ENCODE measurements at regions not wholly inside any gene's neighbourhood (a gene's known extent, or its start where the extent isn't known, plus 50 kb on each side); places are given as distances from the start of the nearest gene placed in this dataset.

DNA sequence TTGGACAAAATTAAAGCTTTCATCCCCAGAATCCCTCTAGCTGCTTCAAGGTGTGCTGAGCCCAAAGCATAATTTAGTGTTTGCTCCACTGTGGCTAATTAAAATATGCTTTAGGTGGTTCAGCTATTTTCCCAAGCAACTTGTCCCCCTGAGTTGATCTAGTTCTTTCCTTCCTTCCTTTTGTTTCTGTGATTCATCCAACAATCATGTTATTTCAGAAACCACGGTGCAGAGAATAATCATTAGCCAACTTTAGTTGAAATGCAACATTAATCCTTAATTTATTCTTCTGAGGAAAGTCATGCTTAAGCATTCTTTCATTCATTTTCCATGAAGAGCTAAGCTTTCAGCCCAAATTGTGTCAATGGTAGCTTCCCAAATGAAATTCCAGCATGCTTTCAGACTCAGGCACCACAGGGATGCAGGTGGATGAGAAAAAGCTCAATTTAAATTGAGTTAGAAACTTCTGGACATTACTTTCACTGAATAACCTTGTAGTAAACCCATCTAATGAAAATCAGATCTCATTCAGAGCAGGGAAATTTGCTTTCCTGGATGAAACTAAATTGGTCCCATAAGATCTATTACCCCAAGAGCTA is 209.0 kb upstream of the NT5E start:
- TF ChIP-seq, protein P1, sequence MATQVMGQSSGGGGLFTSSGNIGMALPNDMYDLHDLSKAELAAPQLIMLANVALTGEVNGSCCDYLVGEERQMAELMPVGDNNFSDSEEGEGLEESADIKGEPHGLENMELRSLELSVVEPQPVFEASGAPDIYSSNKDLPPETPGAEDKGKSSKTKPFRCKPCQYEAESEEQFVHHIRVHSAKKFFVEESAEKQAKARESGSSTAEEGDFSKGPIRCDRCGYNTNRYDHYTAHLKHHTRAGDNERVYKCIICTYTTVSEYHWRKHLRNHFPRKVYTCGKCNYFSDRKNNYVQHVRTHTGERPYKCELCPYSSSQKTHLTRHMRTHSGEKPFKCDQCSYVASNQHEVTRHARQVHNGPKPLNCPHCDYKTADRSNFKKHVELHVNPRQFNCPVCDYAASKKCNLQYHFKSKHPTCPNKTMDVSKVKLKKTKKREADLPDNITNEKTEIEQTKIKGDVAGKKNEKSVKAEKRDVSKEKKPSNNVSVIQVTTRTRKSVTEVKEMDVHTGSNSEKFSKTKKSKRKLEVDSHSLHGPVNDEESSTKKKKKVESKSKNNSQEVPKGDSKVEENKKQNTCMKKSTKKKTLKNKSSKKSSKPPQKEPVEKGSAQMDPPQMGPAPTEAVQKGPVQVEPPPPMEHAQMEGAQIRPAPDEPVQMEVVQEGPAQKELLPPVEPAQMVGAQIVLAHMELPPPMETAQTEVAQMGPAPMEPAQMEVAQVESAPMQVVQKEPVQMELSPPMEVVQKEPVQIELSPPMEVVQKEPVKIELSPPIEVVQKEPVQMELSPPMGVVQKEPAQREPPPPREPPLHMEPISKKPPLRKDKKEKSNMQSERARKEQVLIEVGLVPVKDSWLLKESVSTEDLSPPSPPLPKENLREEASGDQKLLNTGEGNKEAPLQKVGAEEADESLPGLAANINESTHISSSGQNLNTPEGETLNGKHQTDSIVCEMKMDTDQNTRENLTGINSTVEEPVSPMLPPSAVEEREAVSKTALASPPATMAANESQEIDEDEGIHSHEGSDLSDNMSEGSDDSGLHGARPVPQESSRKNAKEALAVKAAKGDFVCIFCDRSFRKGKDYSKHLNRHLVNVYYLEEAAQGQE (IDR thresholded peaks at IDR 0.05; ENCODE audit: low read depth), result no peak
- no peak for TF ChIP-seq ZBTB7A (IDR thresholded peaks at IDR 0.05; ENCODE audit: low read depth)
- no peak for TF ChIP-seq YY1 (IDR thresholded peaks at IDR 0.05; ENCODE audit: low read depth)
- no peak for TF ChIP-seq TAF1 (IDR thresholded peaks at IDR 0.05; ENCODE audit: low read depth)
- TF ChIP-seq TEAD4 (IDR thresholded peaks at IDR 0.05), result no peak
- TF ChIP-seq, protein P2, sequence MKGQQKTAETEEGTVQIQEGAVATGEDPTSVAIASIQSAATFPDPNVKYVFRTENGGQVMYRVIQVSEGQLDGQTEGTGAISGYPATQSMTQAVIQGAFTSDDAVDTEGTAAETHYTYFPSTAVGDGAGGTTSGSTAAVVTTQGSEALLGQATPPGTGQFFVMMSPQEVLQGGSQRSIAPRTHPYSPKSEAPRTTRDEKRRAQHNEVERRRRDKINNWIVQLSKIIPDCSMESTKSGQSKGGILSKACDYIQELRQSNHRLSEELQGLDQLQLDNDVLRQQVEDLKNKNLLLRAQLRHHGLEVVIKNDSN (IDR thresholded peaks at IDR 0.05), result no peak
- TF ChIP-seq EGR1 (IDR thresholded peaks at IDR 0.05), result no peak
- TF ChIP-seq CEBPB (IDR thresholded peaks at IDR 0.05), result no peak
- no peak for TF ChIP-seq FOXM1 (IDR thresholded peaks at IDR 0.05; ENCODE audit: borderline replicate concordance, low read depth)
- TF ChIP-seq CREB1 (IDR thresholded peaks at IDR 0.05; ENCODE audit: low read depth), result no peak
- TF ChIP-seq NFIC (IDR thresholded peaks at IDR 0.05), result no peak
- no peak for TF ChIP-seq EP300 (IDR thresholded peaks at IDR 0.05; ENCODE audit: borderline replicate concordance)
- no peak for TF ChIP-seq MAX (IDR thresholded peaks at IDR 0.05)
- TF ChIP-seq RAD21 (IDR thresholded peaks at IDR 0.05; ENCODE audit: low read depth), result no peak
- TF ChIP-seq TCF12 (IDR thresholded peaks at IDR 0.05; ENCODE audit: low read depth), result no peak

- no peak for TF ChIP-seq NFIC (IDR thresholded peaks at IDR 0.05)
These were observed 212.4 kb upstream of the NT5E start for GRCh38 chr6:85237478-85237877.

DNA sequence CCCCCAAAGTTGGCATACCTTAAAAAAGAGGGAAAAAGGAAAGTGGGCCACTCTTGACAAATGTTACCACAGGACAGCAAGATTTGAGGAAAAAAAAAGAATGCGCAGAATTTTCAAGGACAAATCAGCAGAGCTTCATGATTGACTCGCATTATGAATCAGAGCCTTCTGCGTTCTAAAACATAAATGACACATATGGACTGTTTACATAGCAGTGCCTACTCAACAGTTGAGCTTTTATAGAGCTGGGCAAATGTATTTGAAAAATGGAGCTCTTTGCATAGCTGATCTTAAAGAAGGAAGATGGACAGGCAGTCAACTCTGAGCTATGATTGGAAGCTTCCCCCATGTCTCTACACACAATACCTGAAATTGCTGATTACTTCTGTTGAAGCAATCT is 213.2 kb upstream of the NT5E start:
- no peak for TF ChIP-seq CREB1 (IDR thresholded peaks at IDR 0.05; ENCODE audit: low read depth)
- TF ChIP-seq, protein P1 (IDR thresholded peaks at IDR 0.05; ENCODE audit: low read depth), result no peak
- TF ChIP-seq RAD21 (IDR thresholded peaks at IDR 0.05; ENCODE audit: low read depth), result no peak
- TF ChIP-seq NFIC (IDR thresholded peaks at IDR 0.05), result no peak
- TF ChIP-seq MAX (IDR thresholded peaks at IDR 0.05), result no peak
- no peak for TF ChIP-seq FOXM1 (IDR thresholded peaks at IDR 0.05; ENCODE audit: borderline replicate concordance, low read depth)
- no peak for TF ChIP-seq TCF12 (IDR thresholded peaks at IDR 0.05; ENCODE audit: low read depth)
- TF ChIP-seq YY1 (IDR thresholded peaks at IDR 0.05; ENCODE audit: low read depth), result no peak
- TF ChIP-seq TEAD4 (IDR thresholded peaks at IDR 0.05), result no peak
- TF ChIP-seq ZBTB7A (IDR thresholded peaks at IDR 0.05; ENCODE audit: low read depth), result no peak
- TF ChIP-seq CEBPB (IDR thresholded peaks at IDR 0.05), result no peak
- no peak for TF ChIP-seq EGR1 (IDR thresholded peaks at IDR 0.05)
- no peak for TF ChIP-seq EP300 (IDR thresholded peaks at IDR 0.05; ENCODE audit: borderline replicate concordance)
- TF ChIP-seq TAF1 (IDR thresholded peaks at IDR 0.05; ENCODE audit: low read depth), result no peak
- TF ChIP-seq, protein P2 (IDR thresholded peaks at IDR 0.05), result no peak

DNA sequence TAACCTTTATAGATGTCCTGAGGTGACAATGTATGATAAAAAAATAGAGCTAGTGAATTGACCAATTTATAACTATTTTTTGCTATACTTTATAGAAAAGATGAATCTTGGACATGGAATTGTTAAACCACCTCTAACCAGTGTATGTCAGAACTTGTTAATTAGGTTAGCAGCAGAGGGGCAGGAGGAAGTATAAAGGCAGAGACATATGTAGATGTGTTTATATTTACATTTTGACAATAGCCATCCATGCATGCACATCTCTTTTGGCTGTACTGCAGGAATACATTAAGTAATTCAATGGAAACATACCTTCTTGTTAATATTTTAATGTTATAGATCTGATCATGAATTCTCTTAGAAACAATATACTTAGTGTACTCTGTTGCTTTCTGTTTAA is 254.6 kb upstream of the NT5E start:
- TF ChIP-seq ZBTB7A (IDR thresholded peaks at IDR 0.05; ENCODE audit: low read depth) (no peak), MAX (IDR thresholded peaks at IDR 0.05) (no peak), TEAD4 (IDR thresholded peaks at IDR 0.05) (no peak), FOXM1 (IDR thresholded peaks at IDR 0.05; ENCODE audit: borderline replicate concordance, low read depth) (no peak)
- TF ChIP-seq, protein P2 (IDR thresholded peaks at IDR 0.05), result no peak

- no peak for TF ChIP-seq TCF12 (IDR thresholded peaks at IDR 0.05; ENCODE audit: low read depth)
These were observed 256.5 kb upstream of the NT5E start for GRCh38 chr6:85193339-85193738.

GRCh38 chr6:85192596-85192995 is 257.3 kb upstream of the NT5E start:
- TF ChIP-seq, protein P2 (IDR thresholded peaks at IDR 0.05), result no peak
- TF ChIP-seq, protein P1 (IDR thresholded peaks at IDR 0.05; ENCODE audit: low read depth), result no peak
- no peak for TF ChIP-seq FOXM1 (IDR thresholded peaks at IDR 0.05; ENCODE audit: borderline replicate concordance, low read depth)

Measured in Ishikawa (cell line).